RWPE2 (cell line): ENCODE measurements at regions not wholly inside any gene's neighbourhood (a gene's known extent, or its start where the extent isn't known, plus 50 kb on each side); places are given as distances from the start of the nearest gene placed in this dataset.
"Not testable (repeated sequence)": the region's sequence is repeated elsewhere in the genome, so short reads cannot be mapped to it uniquely, and the experiment has no call there.

Experiments used
- ATAC-seq: fragments of 200-7000 bp; cut with Tn5 transposase; 3 replicates; pipeline ENCODE4 v1.9.1; 2021; ENCODE audit warnings: low read depth
- DNase-seq: peaks from one replicate; pipeline ENCODE4 v3.0.0-alpha.2; 2020; ENCODE audit warnings: low spot score
- H3K27ac ChIP-seq: fragments of 450-650 bp; 2 replicates; pipeline ENCODE4 v1.5.1; 2017; ENCODE audit warnings: mild to moderate bottlenecking; ENCODE audit not compliant: poor library complexity, severe bottlenecking
- H3K27me3 ChIP-seq: fragments of 250-450 bp; sonication (Bioruptor Pico); 2 replicates; pipeline ENCODE4 v1.5.1; 2021; ENCODE audit warnings: mild to moderate bottlenecking, moderate library complexity; ENCODE audit not compliant: insufficient read depth, poor library complexity, severe bottlenecking
- H3K36me3 ChIP-seq: fragments of 250-450 bp; sonication (Bioruptor Pico); 2 replicates; pipeline ENCODE4 v1.5.1; 2020; ENCODE audit warnings: low read depth, mild to moderate bottlenecking, moderate library complexity
- H3K4me1 ChIP-seq: fragments of 250-450 bp; sonication (Bioruptor Pico); 2 replicates; pipeline ENCODE4 v1.5.1; 2021; ENCODE audit warnings: mild to moderate bottlenecking, moderate library complexity; ENCODE audit not compliant: insufficient read depth, poor library complexity, severe bottlenecking
- H3K4me3 ChIP-seq: fragments of 250-450 bp; sonication (Bioruptor Pico); 2 replicates; pipeline ENCODE4 v1.5.1; 2021; ENCODE audit warnings: mild to moderate bottlenecking, moderate library complexity; ENCODE audit not compliant: severe bottlenecking
- H3K9me3 ChIP-seq: fragments of 250-450 bp; sonication (Bioruptor Pico); 2 replicates; pipeline ENCODE4 v1.5.1; 2021; ENCODE audit warnings: mild to moderate bottlenecking, moderate library complexity; ENCODE audit not compliant: severe bottlenecking
- CTCF ChIP-seq: fragments of 450-650 bp; IDR thresholded peaks from one replicate; pipeline ENCODE4 v1.5.1; 2017; ENCODE audit warnings: mild to moderate bottlenecking, moderate library complexity; ENCODE audit not compliant: poor library complexity, severe bottlenecking

DNA sequence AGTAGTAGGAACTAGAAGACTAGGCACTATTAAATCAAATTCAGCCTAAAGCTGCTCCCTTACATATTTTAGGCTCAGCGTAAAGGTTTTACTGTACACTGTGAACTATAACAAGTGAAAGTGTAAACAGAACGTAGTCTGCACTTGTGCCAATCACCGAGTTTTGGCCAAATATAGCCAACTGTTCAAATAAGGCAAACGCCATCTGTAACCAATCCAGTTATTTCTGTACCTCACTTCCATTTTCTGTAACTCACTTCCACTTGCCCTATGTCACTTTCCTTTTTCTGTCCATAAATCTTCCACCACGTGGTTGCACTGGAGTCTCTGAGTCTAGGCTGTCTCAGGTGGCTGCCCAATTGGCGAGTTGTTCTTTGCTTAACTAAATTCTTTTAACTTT, 2132.2 kb downstream of the LRRC4C start:
- Histone ChIP-seq H3K4me1 (no peaks in the 10 kb centered on the region), H3K27ac (no peak overlapping the region), H3K4me3 (no peak overlapping the region), H3K9me3 (no peaks in the 10 kb centered on the region), H3K27me3 (no peaks in the 10 kb centered on the region), H3K36me3 (no peaks in the 10 kb centered on the region)
- TF ChIP-seq CTCF = no peak
- ATAC-seq = no peak
- DNase-seq = no peak

GRCh38 chr11:39311888-39312287, 2147.6 kb downstream of the LRRC4C start:
- not testable (repeated sequence) for H3K27me3 ChIP-seq, H3K9me3 ChIP-seq, ATAC-seq, H3K4me3 ChIP-seq, DNase-seq, H3K4me1 ChIP-seq, H3K36me3 ChIP-seq, H3K27ac ChIP-seq

DNA sequence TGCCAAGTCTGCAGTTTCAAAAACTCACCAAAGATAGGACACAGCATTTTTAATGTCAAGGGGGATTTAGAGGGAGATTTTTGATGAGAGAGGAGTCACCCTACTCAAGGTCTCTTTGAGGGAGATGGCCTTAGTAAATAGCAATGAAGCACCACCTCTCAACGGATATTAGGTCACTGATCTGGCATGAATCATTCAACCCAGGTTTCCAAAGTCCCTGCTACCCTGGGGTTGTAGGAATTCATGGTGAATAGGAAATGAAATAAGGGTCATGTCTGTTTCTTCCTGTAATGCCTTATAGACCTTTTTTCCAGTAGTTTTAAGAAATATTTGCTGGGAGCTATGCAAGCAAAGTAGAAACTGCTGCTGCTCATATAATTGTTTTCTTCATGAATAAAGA, 2154.9 kb downstream of the LRRC4C start:
- no peaks in the 10 kb centered on the region for H3K4me1 ChIP-seq
- no peaks in the 10 kb centered on the region for H3K27me3 ChIP-seq
- no peak overlapping the region for H3K27ac ChIP-seq
- TF ChIP-seq CTCF = no peak
- no peaks in the 10 kb centered on the region for H3K9me3 ChIP-seq
- DNase-seq (no peak), ATAC-seq (peak; percentile 38; the same call in 1 of the 3 replicates)
- no peak overlapping the region for H3K4me3 ChIP-seq
- H3K36me3 ChIP-seq = no peaks in the 10 kb centered on the region

- no peak for TF ChIP-seq CTCF
- DNase-seq = no peak
- Histone ChIP-seq H3K27ac (no peak overlapping the region), H3K4me1 (no peaks in the 10 kb centered on the region), H3K4me3 (no peak overlapping the region), H3K27me3 (no peaks in the 10 kb centered on the region), H3K36me3 (no peaks in the 10 kb centered on the region; the same call in 1 of the 2 replicates), H3K9me3 (no peaks in the 10 kb centered on the region)
- ATAC-seq = no peak
Measured at GRCh38 chr11:39294648-39295047, 2164.8 kb downstream of the LRRC4C start.

- ATAC-seq (no peak), DNase-seq (no peak)
- Histone ChIP-seq H3K4me1 (no peaks in the 10 kb centered on the region), H3K4me3 (no peak overlapping the region), H3K9me3 (no peaks in the 10 kb centered on the region), H3K36me3 (no peaks in the 10 kb centered on the region), H3K27me3 (no peaks in the 10 kb centered on the region), H3K27ac (no peak overlapping the region)
- TF ChIP-seq CTCF = no peak
Measured at GRCh38 chr11:39288011-39288410, 2171.4 kb downstream of the LRRC4C start.
